ENCODE measurements at regions not wholly inside any gene's neighbourhood (a gene's known extent, or its start where the extent isn't known, plus 50 kb on each side); places are given as distances from the start of the nearest gene placed in this dataset.

DNA sequence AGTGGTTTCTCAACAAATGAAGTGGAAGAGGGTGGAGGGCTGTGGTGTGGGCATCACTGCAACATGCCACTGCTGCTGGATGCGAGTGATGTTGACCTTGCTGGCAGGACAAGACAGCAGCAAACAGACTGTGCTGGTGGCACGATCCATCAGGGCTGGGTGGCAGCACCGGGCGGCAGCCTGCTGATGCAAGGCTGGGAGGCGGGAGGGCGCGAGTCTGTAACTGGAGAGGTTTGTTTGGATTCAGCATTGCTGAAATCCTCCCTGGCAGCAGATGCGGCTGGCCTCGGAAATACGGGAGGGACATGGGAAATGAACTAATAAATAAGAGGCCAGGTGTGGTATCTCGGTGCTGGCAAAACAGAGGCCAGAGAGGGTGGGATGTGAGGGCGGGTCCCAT is 224.2 kb downstream of the ENGASE start:
- Histone ChIP-seq H3K27me3 (ENCODE audit: control insufficient read depth in 1 of 2, insufficient read depth in 2 of 2, low read length in 2 of 2) (peaks cover 0 to 17% of the 10 kb centered on the region in 2 donors), H3K4me1 (ENCODE audit: control insufficient read depth in 1 of 2, insufficient read depth in 2 of 2, low read length in 2 of 2) (no peaks in the 10 kb centered on the region), H3K4me3 (ENCODE audit: low read depth in 1 of 2, low read length in 2 of 2) (no peak overlapping the region)

DNA sequence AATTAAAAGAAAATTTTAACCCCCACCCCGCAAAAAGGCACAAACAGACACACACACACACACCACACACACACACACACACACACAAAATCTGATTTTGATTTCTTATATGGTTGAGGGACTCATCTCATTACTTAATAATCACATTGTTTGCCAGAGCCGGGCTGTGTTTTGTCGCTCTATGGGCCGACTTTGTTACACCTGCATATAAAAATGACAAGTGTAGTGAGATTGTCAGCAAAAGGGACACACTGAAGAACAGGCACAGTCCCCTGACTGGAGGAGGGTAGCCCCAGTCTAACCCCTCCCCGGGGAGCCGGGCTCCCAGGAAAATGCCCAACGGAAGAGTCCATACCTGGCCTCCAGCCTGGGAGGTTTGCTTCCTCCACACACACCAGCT is 221.6 kb downstream of the ENGASE start:
- Histone ChIP-seq H3K36me3 (ENCODE audit: control insufficient read depth in 1 of 2, insufficient read depth in 2 of 2, low read length in 2 of 2) (no peaks in the 10 kb centered on the region), H3K27ac (ENCODE audit: low read depth, low read length) (no peak overlapping the region), H3K4me3 (ENCODE audit: low read depth in 1 of 2, low read length in 2 of 2) (no peak overlapping the region), H3K4me1 (ENCODE audit: control insufficient read depth in 1 of 2, insufficient read depth in 2 of 2, low read length in 2 of 2) (no peaks in the 10 kb centered on the region), H3K9me3 (ENCODE audit: control insufficient read depth in 1 of 2, low read length in 2 of 2) (no peaks in the 10 kb centered on the region), H3K9ac (ENCODE audit: low read depth in 1 of 2, low read length in 2 of 2) (no peak overlapping the region), H3K27me3 (ENCODE audit: control insufficient read depth in 1 of 2, insufficient read depth in 2 of 2, low read length in 2 of 2) (peaks cover 0 to 13% of the 10 kb centered on the region in 2 donors)

More for the DNA sequence above, 224.2 kb downstream of the ENGASE start:
- no peak overlapping the region for H3K9ac ChIP-seq (ENCODE audit: low read depth in 1 of 2, low read length in 2 of 2)
- no peaks in the 10 kb centered on the region for H3K9me3 ChIP-seq (ENCODE audit: control insufficient read depth in 1 of 2, low read length in 2 of 2)
- no peak overlapping the region for H3K27ac ChIP-seq (ENCODE audit: low read depth, low read length)
- no peaks in the 10 kb centered on the region for H3K36me3 ChIP-seq (ENCODE audit: control insufficient read depth in 1 of 2, insufficient read depth in 2 of 2, low read length in 2 of 2)

DNA sequence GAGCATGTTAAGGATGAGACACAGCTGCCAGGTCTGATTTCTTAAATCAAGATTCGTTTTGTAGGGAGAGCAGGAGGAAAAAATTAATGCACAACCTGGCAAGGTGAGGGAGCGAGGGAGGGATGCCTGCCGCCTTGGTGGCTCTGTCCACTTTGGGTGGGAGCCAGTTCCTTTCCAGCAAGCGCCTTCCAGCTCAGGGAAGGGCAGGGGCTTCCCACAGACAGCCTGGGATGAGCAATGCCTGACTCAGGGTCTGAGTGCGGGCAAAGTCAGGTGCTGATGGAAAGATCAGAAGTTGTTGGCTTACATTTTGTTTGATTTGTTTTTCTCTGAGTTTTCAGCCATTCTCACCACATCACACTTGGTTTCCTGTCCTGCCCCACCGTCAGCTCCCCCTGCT is 220.7 kb downstream of the ENGASE start:
- H3K27me3 ChIP-seq (ENCODE audit: control insufficient read depth in 1 of 2, insufficient read depth in 2 of 2, low read length in 2 of 2), result peaks cover 0 to 13% of the 10 kb centered on the region in 2 donors
- no peak overlapping the region for H3K9ac ChIP-seq (ENCODE audit: low read depth in 1 of 2, low read length in 2 of 2)
- H3K4me3 ChIP-seq (ENCODE audit: low read depth in 1 of 2, low read length in 2 of 2), result no peak overlapping the region
- H3K4me1 ChIP-seq (ENCODE audit: control insufficient read depth in 1 of 2, insufficient read depth in 2 of 2, low read length in 2 of 2), result no peaks in the 10 kb centered on the region
- no peaks in the 10 kb centered on the region for H3K9me3 ChIP-seq (ENCODE audit: control insufficient read depth in 1 of 2, low read length in 2 of 2)
- H3K27ac ChIP-seq (ENCODE audit: low read depth, low read length), result no peak overlapping the region
- no peaks in the 10 kb centered on the region for H3K36me3 ChIP-seq (ENCODE audit: control insufficient read depth in 1 of 2, insufficient read depth in 2 of 2, low read length in 2 of 2)

DNA sequence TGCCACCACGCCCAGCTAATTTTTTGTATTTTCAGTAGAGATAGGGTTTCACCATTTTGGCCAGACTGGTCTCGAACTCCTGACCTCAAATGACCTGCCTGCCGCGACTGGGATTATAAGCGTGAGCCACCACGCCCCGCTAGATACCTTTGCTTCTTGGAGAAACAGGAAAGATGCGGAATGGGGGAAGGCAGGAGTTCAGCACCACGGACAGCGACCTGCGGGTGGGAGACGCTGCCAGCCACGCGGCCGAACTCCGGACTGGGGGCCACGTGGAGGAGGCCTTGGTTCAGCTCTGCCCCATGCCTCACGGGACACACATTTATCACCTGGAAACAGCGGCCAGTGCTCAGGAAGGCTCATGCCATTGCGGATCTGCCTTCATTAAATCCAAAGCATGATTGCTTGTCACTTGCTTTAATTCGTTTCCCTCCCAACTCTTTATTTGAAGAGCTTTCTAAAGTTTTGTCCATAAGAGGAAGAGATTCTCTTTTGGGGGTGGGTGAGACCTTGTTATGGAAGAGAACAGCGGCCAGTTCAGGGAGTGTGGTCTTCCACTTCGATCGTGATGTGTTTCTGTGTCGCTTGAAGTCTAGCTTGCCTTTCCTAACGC is 219.9 kb downstream of the ENGASE start:
- peaks cover 0 to 15% of the 10 kb centered on the region in 2 donors for H3K27me3 ChIP-seq (ENCODE audit: control insufficient read depth in 1 of 2, insufficient read depth in 2 of 2, low read length in 2 of 2)
- H3K4me3 ChIP-seq (ENCODE audit: low read depth in 1 of 2, low read length in 2 of 2), result no peak overlapping the region
- no peaks in the 10 kb centered on the region for H3K4me1 ChIP-seq (ENCODE audit: control insufficient read depth in 1 of 2, insufficient read depth in 2 of 2, low read length in 2 of 2)
- no peak overlapping the region for H3K9ac ChIP-seq (ENCODE audit: low read depth in 1 of 2, low read length in 2 of 2)
- H3K36me3 ChIP-seq (ENCODE audit: control insufficient read depth in 1 of 2, insufficient read depth in 2 of 2, low read length in 2 of 2), result no peaks in the 10 kb centered on the region
- H3K27ac ChIP-seq (ENCODE audit: low read depth, low read length), result no peak overlapping the region
- no peaks in the 10 kb centered on the region for H3K9me3 ChIP-seq (ENCODE audit: control insufficient read depth in 1 of 2, low read length in 2 of 2)

DNA sequence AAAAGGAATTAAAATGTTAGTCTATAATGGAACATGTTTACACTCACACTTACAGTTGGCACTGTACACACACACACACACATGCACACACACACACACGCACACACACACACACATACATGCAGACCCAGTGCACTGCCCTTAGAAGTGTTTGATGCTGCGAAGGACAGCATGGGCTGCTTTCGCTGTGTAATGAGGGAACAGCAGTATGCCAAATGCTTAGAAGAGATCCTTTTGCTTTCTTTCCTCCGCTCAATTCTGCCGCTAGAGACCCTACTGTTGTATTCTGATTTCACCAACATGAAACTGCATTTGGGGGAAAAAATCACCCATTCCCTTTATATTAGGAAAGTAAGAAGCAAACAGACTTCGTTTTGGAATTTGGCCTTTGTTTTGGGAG is 217.9 kb downstream of the ENGASE start:
- no peak overlapping the region for H3K27ac ChIP-seq (ENCODE audit: low read depth, low read length)
- H3K9me3 ChIP-seq (ENCODE audit: control insufficient read depth in 1 of 2, low read length in 2 of 2), result no peaks in the 10 kb centered on the region
- no peak overlapping the region for H3K4me3 ChIP-seq (ENCODE audit: low read depth in 1 of 2, low read length in 2 of 2)
- H3K4me1 ChIP-seq (ENCODE audit: control insufficient read depth in 1 of 2, insufficient read depth in 2 of 2, low read length in 2 of 2), result no peaks in the 10 kb centered on the region
- no peaks in the 10 kb centered on the region for H3K36me3 ChIP-seq (ENCODE audit: control insufficient read depth in 1 of 2, insufficient read depth in 2 of 2, low read length in 2 of 2)
- H3K9ac ChIP-seq (ENCODE audit: low read depth in 1 of 2, low read length in 2 of 2), result no peak overlapping the region
- H3K27me3 ChIP-seq (ENCODE audit: control insufficient read depth in 1 of 2, insufficient read depth in 2 of 2, low read length in 2 of 2), result peaks cover 0 to 10% of the 10 kb centered on the region in 2 donors

DNA sequence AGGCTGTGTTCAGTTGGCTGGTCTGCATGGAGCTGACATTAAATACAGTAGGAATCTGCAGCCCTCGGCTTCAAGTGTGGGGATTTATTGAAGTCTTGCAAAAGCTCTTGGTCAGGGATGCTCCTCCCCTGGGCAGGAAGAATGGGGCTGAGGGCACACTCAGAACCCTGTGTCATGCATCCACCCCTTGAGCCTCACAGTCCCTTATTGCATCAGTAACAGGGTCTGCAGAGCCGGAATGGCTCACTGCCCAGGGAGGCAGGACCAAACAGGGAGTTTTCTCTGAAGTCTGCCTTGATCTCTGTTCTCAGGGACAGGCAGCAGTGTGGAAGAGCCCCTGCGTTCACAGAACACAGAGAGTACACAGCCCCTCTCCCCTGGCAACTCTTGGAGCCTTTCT is 216.8 kb downstream of the ENGASE start:
- Histone ChIP-seq H3K36me3 (ENCODE audit: control insufficient read depth in 1 of 2, insufficient read depth in 2 of 2, low read length in 2 of 2) (no peaks in the 10 kb centered on the region), H3K9me3 (ENCODE audit: control insufficient read depth in 1 of 2, low read length in 2 of 2) (no peaks in the 10 kb centered on the region), H3K27ac (ENCODE audit: low read depth, low read length) (no peak overlapping the region), H3K27me3 (ENCODE audit: control insufficient read depth in 1 of 2, insufficient read depth in 2 of 2, low read length in 2 of 2) (peaks cover 0 to 10% of the 10 kb centered on the region in 2 donors), H3K4me1 (ENCODE audit: control insufficient read depth in 1 of 2, insufficient read depth in 2 of 2, low read length in 2 of 2) (no peaks in the 10 kb centered on the region), H3K4me3 (ENCODE audit: low read depth in 1 of 2, low read length in 2 of 2) (no peak overlapping the region), H3K9ac (ENCODE audit: low read depth in 1 of 2, low read length in 2 of 2) (no peak overlapping the region)

DNA sequence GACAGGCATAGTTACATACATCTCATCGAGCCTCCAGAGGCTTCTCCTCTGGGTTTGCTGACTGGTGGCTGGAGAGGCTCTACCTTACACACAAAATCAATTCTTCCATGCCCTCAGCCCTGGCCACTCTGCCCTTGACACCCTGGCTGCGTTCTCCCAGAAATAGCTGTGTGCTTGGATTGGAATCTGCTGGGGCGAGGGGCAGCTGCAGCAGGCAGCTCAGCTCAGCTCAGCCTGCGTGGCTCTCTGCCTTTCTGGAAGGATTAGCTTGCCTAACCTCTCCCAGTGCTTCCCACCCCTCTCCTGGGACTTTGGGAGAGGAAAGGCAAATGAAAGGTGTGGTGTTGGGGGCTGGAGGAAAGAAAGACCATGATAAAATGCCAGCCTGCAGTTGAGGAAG is 216.1 kb downstream of the ENGASE start:
- no peak overlapping the region for H3K27ac ChIP-seq (ENCODE audit: low read depth, low read length)
- H3K36me3 ChIP-seq (ENCODE audit: control insufficient read depth in 1 of 2, insufficient read depth in 2 of 2, low read length in 2 of 2), result no peaks in the 10 kb centered on the region
- no peak overlapping the region for H3K9ac ChIP-seq (ENCODE audit: low read depth in 1 of 2, low read length in 2 of 2)
- peaks cover 0 to 10% of the 10 kb centered on the region in 2 donors for H3K27me3 ChIP-seq (ENCODE audit: control insufficient read depth in 1 of 2, insufficient read depth in 2 of 2, low read length in 2 of 2)
- no peaks in the 10 kb centered on the region for H3K9me3 ChIP-seq (ENCODE audit: control insufficient read depth in 1 of 2, low read length in 2 of 2)
- no peaks in the 10 kb centered on the region for H3K4me1 ChIP-seq (ENCODE audit: control insufficient read depth in 1 of 2, insufficient read depth in 2 of 2, low read length in 2 of 2)
- no peak overlapping the region for H3K4me3 ChIP-seq (ENCODE audit: low read depth in 1 of 2, low read length in 2 of 2)

DNA sequence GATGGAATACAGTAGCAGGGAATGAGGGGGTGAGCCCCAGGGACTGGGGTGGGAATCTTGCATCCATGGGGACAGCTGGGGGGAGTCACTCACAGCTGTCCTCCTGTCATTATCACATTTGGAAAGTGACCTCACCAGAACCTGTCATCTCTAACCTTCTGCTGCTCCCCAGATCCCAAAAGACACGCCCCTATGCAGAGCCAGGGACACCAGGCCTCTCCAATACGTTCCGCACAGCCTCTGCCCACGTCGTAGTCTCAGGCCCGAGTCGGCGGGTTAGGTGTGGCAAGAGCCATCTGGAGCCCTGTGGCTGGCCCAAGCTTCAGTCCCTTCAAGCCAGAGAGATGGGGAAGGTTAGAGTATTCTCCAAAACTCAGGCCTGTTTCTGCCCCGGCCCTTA is 214.3 kb downstream of the ENGASE start:
- no peak overlapping the region for H3K9ac ChIP-seq (ENCODE audit: low read depth in 1 of 2, low read length in 2 of 2)
- peaks cover 0 to 10% of the 10 kb centered on the region in 2 donors for H3K27me3 ChIP-seq (ENCODE audit: control insufficient read depth in 1 of 2, insufficient read depth in 2 of 2, low read length in 2 of 2)
- H3K4me1 ChIP-seq (ENCODE audit: control insufficient read depth in 1 of 2, insufficient read depth in 2 of 2, low read length in 2 of 2), result no peaks in the 10 kb centered on the region
- no peak overlapping the region for H3K27ac ChIP-seq (ENCODE audit: low read depth, low read length)
- no peak overlapping the region for H3K4me3 ChIP-seq (ENCODE audit: low read depth in 1 of 2, low read length in 2 of 2)
- H3K9me3 ChIP-seq (ENCODE audit: control insufficient read depth in 1 of 2, low read length in 2 of 2), result no peaks in the 10 kb centered on the region
- H3K36me3 ChIP-seq (ENCODE audit: control insufficient read depth in 1 of 2, insufficient read depth in 2 of 2, low read length in 2 of 2), result no peaks in the 10 kb centered on the region

DNA sequence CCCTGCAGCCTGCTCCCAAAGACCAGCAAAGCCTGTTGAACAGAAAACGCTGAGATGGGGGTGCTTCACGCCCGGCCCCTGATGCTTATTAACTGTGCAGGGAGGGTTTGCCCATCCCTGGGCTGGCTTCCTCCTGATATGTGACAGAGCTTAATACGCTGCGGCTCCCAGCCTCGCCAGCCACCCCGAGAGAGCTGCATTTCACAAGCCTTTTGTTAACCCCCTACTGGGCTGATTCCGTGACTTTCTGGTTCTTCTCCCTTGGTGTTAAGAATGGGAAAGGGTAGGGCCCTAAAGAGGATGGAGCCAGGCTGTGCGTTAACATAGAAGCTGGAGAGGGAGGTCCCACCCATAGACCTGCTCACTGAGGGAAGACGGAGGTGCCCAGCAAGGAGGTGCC is 211.8 kb downstream of the ENGASE start:
- Histone ChIP-seq H3K27ac (ENCODE audit: low read depth, low read length) (no peak overlapping the region), H3K27me3 (ENCODE audit: control insufficient read depth in 1 of 2, insufficient read depth in 2 of 2, low read length in 2 of 2) (peaks cover 0 to 7% of the 10 kb centered on the region in 2 donors), H3K9ac (ENCODE audit: low read depth in 1 of 2, low read length in 2 of 2) (no peak overlapping the region)

DNA sequence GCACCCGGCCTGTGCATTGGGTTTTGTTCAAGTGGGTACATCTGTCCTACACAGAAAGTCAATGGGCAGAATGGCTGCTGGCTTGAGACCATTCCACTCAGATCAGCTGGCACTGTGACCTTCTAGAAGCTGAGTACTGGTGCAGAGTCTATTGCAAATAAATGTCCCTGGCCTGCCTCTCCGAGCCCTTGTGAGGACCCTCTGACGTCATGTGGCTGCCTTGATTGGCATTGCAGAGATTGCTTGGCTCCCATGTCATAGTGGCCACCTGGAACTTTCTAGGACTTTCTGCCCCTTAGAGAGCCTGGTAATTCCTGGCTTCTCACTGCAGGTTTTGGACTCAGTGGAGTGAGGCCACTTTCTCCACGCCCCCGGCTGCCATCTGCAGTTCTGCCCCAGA is 211.3 kb downstream of the ENGASE start:
- peaks cover 0 to 7% of the 10 kb centered on the region in 2 donors for H3K27me3 ChIP-seq (ENCODE audit: control insufficient read depth in 1 of 2, insufficient read depth in 2 of 2, low read length in 2 of 2)
- no peak overlapping the region for H3K9ac ChIP-seq (ENCODE audit: low read depth in 1 of 2, low read length in 2 of 2)
- H3K36me3 ChIP-seq (ENCODE audit: control insufficient read depth in 1 of 2, insufficient read depth in 2 of 2, low read length in 2 of 2), result no peaks in the 10 kb centered on the region
- H3K4me1 ChIP-seq (ENCODE audit: control insufficient read depth in 1 of 2, insufficient read depth in 2 of 2, low read length in 2 of 2), result no peaks in the 10 kb centered on the region
- no peaks in the 10 kb centered on the region for H3K9me3 ChIP-seq (ENCODE audit: control insufficient read depth in 1 of 2, low read length in 2 of 2)
- no peak overlapping the region for H3K4me3 ChIP-seq (ENCODE audit: low read depth in 1 of 2, low read length in 2 of 2)
- H3K27ac ChIP-seq (ENCODE audit: low read depth, low read length), result no peak overlapping the region

More for the DNA sequence above, 211.8 kb downstream of the ENGASE start:
- Histone ChIP-seq H3K9me3 (ENCODE audit: control insufficient read depth in 1 of 2, low read length in 2 of 2) (no peaks in the 10 kb centered on the region), H3K4me1 (ENCODE audit: control insufficient read depth in 1 of 2, insufficient read depth in 2 of 2, low read length in 2 of 2) (no peaks in the 10 kb centered on the region), H3K4me3 (ENCODE audit: low read depth in 1 of 2, low read length in 2 of 2) (no peak overlapping the region), H3K36me3 (ENCODE audit: control insufficient read depth in 1 of 2, insufficient read depth in 2 of 2, low read length in 2 of 2) (no peaks in the 10 kb centered on the region)

DNA sequence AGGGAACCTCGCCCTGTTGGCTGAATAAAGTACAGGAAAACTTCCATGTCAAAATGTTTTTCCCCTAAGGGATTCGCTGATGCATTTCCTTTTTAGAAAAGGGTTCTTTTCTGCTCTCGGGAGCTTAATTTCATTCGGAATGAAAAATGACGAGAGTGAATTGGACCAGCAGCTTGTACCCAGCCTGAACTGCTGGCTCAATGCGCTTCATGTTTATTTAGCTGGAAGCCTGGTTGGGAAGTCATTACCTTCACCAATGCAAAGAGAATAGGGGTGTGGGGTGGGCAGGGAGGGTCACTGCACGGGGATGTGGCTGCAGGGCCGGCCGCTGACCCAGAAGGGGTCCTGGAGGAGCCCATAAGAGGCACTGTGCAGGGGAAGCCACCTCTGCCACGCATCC is 207.7 kb downstream of the ENGASE start:
- no peak overlapping the region for H3K27ac ChIP-seq (ENCODE audit: low read depth, low read length)
- H3K4me1 ChIP-seq (ENCODE audit: control insufficient read depth in 1 of 2, insufficient read depth in 2 of 2, low read length in 2 of 2), result no peaks in the 10 kb centered on the region
- no peak overlapping the region for H3K9ac ChIP-seq (ENCODE audit: low read depth in 1 of 2, low read length in 2 of 2)
- no peaks in the 10 kb centered on the region for H3K36me3 ChIP-seq (ENCODE audit: control insufficient read depth in 1 of 2, insufficient read depth in 2 of 2, low read length in 2 of 2)
- H3K9me3 ChIP-seq (ENCODE audit: control insufficient read depth in 1 of 2, low read length in 2 of 2), result no peaks in the 10 kb centered on the region
- peaks cover 0 to 5% of the 10 kb centered on the region in 2 donors for H3K27me3 ChIP-seq (ENCODE audit: control insufficient read depth in 1 of 2, insufficient read depth in 2 of 2, low read length in 2 of 2)
- H3K4me3 ChIP-seq (ENCODE audit: low read depth in 1 of 2, low read length in 2 of 2), result no peak overlapping the region

Data from duodenal mucosa (tissue), 2 donors.